ENCODE measurements at regions not wholly inside any gene's neighbourhood (a gene's known extent, or its start where the extent isn't known, plus 50 kb on each side); places are given as distances from the start of the nearest gene placed in this dataset.
"Not testable (repeated sequence)": the region's sequence is repeated elsewhere in the genome, so short reads cannot be mapped to it uniquely, and the experiment has no call there.

DNA sequence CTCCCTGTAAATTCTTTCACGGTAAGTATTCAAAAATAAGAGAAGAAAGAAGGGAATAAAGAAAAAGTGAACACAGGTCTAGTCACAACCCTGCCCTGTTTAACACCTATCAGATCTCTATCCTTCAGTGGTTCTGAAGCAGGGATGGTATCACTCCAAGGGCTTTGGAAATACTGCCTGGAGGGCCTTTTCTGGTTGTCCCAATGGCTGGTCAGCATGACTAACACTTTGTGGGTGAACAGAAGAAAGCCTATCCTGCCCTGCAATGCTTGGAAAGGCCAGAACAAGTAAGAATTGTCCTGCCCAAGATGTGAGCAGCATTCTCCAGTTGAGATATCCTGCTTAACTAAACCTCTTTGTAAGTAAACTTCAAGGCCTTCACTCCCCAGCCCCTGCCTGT, 124.9 kb downstream of the TMEM167A start:
- no peak for DNase-seq (ENCODE audit: low read depth)

DNA sequence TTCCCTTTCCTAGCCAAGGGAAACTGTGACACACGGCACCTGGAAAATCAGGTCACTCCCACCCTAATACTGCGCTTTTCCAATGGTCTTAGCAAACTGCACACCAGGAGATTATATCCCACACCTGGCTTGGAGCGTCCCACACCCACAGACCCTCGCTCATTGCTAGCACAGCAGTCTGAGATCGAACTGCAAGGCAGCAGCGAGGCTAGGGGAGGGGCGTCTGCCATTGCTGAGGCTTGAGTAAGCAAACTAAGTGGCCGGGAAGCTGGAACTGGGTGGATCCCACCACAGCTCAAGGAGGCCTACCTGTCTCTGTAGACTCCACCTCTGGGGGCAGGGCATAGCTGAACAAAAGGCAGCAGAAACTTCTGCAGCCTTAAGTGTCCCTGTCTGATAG, 132.9 kb downstream of the TMEM167A start:
- DNase-seq (ENCODE audit: low read depth) = not testable (repeated sequence)

DNA sequence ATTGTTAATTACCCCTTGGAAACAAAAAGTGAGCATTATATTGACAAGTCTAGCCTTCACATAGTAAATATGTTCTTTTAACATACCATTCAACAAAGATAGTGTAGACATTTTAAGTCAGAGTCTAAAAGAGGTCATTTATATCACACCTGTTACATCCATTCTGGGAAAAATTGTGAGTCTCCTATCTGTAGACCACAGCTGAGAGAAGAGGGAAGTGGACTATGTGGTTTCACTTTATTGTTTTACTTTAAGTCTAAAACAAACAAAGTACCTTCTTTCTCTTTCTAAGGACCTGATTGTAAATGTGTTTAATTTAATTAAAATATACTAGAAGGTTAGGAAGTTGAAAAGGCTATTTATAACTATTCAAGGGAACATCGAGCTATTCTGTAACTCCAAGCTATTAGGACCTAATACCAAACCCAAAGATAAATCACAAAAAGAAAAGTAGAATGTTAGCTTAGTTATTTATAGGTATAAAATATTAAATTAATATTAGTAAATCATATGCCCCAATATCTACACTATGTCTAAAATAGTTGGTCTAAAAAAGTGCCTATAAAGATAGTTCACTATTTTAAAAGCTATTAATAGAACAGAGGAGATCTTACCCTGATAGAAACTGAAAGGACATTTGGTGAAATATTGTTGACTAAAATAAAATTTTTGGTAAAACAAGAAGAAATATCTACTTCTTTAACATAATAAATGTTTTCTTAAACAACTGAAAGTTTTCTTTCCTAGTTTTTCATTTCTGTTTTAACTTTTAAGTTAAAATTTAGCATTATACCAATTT, 134.9 kb downstream of the TMEM167A start:
- DNase-seq (ENCODE audit: low read depth) = no peak

DNA sequence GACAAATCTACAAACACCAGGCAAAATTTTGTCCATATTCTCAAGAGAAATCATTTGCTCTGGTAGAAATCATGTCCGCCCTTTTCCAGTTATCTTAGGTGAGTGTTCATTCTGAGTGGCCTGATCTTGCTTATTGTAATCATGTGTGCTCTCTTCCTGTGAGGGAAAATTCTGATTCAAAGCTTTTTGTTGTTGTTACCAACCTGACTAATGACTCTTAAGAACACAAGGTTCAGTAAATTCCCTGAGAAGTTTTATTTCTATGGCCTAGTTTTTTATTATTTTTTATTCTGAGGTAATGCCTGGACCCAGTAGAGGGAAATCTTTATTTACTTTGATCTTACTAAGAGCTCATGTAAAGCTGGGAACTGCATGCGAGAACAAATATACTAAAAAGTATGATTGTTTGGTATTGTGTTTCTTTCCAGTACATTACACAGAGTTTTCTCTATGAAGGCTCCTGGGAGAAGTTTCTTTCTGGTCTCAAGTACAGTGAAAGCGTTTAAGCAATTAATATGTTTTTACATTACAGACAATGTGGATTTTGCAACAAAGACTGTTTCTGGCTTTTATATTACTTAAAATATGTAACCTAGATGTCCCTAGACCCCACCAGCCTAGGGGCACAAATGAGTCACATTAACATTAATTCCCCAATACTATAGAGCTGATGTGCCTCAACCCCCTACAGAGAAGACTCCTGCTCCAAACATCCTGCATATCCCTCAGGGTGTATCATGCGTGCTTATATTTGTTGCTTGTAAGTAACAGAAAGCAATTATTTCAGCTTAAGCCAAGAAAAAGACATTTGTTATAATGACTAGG, 138.1 kb downstream of the TMEM167A start:
- DNase-seq (ENCODE audit: low read depth) = no peak

DNA sequence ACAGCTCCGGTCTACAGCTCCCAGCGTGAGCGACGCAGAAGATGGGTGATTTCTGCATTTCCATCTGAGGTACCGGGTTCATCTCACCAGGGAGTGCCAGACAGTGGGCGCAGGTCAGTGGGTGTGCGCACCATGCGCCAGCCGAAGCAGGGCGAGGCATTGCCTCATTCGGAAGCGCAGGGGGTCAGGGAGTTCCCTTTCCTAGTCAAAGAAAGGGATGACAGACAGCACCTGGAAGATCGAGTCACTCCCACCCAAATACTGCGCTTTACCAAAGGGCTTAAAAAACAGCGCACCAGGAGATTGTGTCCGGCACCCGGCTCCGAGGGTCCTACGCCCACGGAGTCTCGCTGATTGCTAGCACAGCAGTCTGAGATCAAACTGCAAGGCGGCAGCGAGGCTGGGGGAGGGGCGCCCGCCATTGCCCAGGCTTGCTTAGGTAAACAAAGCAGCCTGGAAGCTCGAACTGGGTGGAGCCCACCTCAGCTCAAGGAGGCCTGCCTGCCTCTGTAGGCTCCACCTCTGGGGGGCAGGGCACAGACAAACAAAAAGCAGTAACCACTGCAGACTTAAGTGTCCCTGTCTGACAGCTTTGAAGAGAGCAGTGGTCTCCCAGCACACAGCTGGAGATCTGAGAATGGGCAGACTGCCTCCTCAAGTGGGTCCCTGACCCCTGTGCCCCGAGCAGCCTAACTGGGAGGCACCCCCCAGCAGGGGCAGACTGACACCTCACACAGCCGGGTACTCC, 144.5 kb downstream of the TMEM167A start:
- not testable (repeated sequence) for DNase-seq (ENCODE audit: low read depth)

DNA sequence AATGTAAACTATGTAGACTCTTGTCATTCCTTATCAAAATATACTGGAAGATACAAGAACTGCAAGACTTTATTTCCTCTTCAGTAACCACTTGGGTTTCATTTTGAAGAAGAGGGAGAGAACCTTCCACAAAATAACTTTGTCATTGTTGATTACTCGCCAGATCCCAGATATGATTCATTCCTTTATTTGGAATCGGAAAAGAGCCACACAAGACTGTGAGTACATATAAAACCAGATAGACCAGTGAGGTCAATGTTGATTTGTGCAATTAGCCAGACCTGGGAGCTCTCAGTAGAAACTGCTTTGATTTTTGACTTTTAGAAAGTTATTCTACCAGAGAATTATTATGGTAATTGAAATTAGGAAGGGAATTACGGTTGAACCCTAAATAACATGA, 146.1 kb downstream of the TMEM167A start:
- no peak for DNase-seq (ENCODE audit: low read depth)

DNA sequence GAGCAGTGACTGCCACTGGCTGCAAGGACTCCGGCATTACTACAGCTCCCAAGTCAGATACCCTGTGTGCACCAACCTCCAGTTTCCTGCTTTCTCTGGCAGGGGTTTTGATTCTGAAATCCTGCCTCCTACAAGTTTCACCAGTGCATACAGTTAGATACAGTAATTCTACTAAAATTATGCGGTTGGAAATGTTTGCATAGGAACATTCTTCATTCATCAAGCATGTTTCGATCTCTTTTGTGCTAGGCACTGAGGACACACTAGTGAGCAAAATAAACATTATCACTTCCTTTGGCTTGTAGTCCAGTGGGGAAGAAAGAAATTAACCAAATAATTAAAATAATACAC, 152.2 kb downstream of the TMEM167A start:
- no peak for DNase-seq (ENCODE audit: low read depth)

DNA sequence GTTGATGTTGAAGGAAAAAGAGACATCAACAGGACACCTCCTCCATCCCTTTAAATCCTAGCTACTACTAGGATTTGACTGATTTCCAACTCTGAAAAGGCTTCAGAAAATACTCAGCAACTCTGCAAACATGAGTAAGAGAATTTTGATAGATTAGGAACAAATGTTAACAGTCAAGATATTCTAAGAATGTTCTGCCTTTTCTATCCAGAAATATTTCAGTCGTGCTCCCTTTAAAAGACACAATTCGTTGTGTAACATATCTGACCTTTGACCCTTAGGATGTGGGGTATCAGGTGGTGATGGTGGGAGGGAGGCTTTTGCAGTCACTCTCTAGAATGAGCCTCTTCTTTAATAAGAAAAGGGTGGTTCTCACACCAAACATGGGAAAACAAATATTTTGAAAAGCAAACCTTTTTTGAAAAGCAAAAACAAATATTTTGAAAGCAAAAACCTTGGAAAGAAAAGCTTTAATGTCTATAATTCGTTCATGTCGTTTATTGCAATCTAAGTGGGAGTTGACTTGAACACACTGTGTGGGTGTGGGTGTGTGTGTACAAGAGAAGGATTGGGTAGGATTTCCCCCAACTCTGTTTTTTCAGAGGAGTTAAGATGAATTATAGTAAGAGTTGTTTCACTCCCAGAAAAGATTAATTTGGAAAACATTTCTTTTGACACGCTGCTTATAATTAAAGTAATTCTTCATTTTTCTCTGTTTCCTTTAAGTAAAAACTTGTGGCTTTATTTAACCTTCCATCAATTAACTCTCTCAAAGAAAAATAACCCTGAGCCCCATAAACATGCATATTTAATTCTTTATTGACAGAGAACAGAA, 152.8 kb downstream of the TMEM167A start:
- no peak for DNase-seq (ENCODE audit: low read depth)

DNA sequence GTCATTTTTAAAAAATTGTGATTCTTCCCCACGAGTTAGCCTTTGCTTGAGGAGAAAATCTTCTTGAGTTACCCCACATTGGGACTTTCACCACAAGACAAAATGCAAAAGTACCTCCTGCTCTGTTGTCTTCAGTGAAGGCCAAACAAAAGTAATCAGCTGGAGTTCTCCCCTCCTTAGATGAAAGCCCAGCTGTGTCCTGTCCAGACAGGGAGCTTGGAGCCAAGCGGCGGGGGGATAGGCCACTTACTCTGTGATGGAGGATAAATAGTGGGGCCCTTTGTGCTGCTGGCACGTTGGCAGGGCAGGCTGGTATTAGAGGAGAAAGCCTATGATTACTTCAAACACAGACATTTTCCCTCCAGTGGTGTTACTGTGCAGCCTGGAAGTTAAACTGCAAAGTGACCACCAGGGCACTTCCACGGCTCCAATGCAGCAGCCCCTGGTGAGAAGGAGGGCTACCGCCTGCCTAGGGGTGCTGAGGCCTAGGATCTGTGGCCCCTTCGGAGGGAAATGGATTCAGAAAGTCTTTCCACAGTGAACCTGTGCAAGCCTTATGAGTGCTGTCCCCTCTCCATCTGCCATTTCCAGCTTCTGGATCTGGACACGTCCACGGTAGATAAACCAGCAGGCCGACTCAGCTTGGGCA, 155.0 kb downstream of the TMEM167A start:
- no peak for DNase-seq (ENCODE audit: low read depth)

DNA sequence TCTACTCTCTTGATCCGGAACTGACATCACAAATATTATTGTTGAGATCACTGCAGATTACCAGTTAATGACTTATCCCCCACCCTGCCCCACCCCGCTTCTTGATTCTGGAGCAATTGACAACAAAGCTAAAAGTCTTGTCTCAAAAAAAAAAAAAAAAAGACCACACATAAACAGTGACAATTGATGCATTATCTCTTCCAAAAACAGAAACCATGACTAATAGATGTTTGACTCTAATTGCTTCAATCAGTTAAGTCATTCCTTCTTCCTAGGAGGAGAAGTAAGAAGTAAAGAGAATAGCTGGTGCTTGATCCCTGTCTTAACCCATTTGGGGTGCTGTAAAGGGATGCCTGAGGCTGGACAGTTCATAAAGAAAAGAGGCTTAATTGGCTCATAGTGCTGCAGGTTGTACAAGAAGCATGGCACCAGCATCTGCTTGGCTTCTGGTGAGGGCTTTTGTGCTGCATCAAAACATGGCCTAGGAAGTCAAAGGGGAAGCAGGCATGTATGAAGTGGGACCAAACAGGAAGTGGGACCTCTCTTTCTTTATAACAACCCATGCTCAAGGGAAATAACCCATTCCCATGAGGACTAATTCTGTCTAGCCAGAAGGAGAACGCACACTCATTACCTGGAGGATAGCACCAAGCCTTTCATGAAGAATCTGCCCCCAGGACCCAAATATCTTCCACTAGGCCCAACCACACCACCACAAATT, 158.7 kb downstream of the TMEM167A start:
- no peak for DNase-seq (ENCODE audit: low read depth)

DNA sequence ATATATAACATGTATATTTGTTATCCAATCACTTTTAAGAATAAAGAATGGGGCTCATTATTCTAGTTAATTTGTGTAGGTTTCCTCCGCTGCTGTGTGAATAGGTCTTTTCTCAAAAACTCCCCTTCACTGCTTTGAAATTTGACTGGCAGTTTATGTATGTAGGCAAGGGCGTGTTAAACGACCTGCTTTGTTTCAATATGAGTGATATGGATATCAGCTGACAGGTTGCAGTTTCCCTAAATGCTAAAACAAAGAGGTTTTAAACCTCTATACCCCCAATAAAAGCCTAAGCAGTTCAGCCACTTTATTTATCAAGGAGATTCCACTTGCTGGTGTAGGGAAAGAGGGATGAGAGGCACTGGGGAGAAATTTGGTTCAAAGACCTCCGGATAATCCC, 159.6 kb downstream of the TMEM167A start:
- no peak for DNase-seq (ENCODE audit: low read depth)

DNA sequence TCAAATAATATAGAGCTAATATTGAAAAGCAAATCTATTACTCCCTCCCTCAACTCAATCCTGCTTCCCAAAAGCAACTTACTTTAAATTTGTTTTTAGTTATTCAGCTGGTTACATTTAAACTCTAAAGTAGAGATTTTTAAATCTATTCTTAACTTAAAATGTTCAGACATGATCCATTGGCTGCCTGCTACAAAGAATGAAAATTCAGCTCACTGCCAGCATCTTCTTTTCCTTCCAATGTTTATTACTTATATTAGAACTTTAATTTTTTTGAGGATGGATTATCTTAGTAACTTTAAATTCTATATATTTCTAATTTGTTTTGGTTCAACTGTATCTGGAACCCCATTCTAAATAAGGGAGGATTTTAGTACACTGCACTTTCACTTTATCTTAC, 163.2 kb downstream of the TMEM167A start:
- DNase-seq (ENCODE audit: low read depth) = no peak

DNA sequence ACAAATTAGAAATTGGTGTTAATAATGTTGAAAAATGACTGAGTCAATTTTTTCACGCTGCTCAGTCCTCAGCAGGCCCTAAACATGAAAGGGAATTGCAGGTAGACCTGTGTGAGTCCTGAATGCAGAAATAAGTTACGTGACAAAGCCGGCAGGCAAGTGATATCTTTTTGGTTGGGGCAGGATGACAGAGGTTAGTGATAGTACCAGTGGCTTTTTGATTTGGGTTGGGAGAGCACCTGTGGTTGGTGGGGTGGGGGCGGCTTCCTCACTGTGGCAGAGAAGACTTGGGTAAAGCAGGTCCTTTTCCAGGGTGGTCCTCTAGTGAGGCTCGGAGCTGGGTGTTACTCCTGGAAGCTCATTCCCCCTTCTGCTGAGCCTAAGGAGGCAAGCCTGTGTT, 164.7 kb downstream of the TMEM167A start:
- no peak for DNase-seq (ENCODE audit: low read depth)

DNA sequence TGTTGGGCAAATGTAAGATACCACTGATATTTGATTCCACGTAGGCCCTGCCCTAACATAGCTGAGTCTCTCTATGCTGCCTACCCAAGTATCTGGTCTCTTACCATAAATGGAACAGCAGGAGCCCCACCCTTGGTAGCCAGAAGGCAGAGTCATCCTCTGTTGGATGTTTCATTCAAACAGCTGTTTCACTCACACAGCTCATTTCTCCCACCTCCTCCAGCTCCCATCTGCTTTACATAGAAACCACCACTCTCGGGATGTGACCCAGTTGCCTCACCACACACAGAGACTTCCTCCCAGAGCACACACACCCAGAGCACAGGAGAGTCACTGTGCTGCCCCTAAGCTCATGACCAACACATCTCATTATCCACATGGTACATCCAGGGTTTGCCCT, 165.3 kb downstream of the TMEM167A start:
- no peak for DNase-seq (ENCODE audit: low read depth)

DNA sequence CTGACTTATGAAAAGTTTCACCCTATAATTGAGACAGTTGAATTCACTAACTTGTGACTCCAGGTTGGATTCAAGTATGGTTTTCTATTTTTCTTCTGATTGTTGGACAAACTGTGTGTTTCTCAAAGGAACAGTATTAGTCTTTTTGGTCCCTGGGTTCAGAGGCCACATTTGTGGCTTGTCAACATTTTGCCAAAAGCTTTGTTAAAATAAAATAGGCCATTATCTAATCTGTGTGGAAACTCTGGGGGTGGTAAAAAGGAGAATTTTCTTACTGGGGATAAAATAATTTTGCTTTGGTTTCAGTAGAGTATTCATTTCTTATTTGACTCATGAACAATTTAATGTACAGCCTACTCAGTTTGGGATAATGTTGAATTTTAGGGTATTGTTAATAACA, 166.3 kb downstream of the TMEM167A start:
- DNase-seq (ENCODE audit: low read depth) = no peak

DNA sequence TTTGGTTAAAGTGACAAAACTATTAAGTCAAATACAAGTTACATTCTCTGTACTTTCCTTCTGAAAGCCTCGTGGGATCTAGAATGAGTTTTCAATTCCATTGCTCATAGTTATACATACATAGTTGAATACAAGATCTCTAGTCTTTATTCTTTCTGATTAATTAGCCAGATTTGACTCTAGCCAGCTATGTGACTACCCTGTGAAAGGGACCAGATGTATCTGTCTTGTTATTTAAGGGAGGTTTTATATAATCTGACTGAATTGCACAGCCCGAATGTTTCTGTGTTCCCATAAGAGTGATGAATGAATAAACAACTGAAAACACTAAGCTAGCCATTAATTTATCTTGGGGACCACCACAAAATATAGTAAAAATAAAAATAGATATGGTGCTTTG, 166.7 kb downstream of the TMEM167A start:
- DNase-seq (ENCODE audit: low read depth) = no peak

DNA sequence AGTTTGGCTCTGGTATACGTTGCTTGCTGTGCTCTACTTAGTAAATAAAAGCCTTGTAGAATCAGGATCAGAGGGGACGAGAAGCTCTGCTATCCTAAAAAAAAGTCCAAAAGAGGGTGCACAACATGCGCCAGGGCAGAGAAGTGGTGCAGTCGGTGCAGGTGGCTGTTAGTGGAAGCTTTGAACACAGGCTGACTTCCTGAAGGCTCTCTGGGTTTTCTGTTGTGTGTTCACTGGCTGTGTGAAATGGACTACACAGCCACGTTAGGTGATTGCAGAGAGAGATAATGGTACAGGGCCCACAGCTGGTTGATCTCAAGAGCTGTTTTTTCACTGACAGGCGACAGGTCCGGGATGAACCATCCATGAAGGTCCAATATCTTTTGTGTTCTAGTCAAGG, 167.4 kb downstream of the TMEM167A start:
- DNase-seq (ENCODE audit: low read depth) = no peak

DNA sequence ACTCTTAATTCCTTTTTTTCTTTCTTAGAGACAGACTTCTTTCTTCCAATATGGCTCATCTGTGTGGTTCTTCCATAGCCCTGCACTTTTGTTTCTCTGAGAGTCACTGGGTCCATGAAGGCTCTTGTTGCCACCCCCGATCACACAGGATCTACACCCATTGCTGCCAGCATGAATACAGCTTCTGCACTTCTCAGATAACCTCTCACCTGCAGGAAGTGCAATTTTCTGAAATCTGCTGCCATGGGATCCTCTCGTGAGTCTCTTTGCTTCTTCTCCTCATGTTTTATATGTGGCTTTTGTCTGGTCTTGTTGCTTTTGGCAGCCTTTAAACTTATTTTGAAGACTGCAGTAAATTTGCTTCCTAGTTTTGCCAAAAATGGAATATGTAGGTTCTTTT, 171.2 kb downstream of the TMEM167A start:
- DNase-seq (ENCODE audit: low read depth) = no peak

DNA sequence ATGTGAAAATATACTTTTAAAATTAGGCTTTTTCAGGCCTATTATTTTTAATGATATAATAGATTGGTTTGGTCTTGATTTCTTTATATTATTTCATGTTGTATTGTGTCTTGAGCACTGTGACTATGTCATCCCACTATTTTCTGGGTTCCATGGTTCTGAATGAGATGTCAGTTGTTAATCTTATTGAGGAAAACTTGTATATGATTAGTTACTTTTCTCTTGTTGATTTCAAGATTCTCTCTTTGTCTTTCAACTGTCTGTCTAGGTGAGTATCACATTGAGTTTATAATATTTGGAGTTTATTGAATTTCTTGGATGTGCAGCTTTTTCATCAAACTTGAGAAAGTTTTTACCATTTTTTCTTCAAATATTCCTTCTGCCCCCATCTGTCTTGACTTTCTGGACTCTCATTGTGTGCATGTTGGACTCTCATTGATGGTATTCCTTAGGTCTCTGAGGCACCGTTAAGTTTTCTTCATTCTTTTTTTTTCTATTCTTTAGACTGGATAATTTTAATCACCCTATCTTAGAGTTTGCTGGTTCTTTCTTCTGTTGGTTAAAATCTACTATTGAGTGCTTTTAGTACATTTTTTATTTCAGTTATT, 175.8 kb downstream of the TMEM167A start:
- DNase-seq (ENCODE audit: low read depth) = no peak

DNA sequence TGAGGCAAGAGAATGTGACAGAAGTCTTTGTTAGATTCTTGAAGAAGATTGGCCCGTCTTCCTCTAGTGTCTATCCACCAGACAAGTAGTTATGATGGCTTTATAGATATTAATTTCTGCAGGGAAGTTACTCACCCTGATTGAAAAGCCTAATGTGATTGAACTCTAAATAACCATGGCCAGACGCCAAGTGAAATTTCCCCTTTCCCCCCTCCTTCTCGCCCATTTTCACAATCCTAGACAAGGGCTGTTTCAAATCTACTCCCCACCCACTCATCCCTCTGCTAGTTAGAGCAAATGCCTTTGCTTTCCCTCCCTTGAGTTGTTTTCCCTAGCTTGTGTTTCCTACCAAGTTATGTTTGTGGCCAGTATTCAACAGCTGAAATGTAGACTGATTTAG, 182.5 kb downstream of the TMEM167A start:
- no peak for DNase-seq (ENCODE audit: low read depth)
